ENCODE measurements at regions not wholly inside any gene's neighbourhood (a gene's known extent, or its start where the extent isn't known, plus 50 kb on each side); places are given as distances from the start of the nearest gene placed in this dataset.

- H3K36me3 Mint-ChIP-seq (ENCODE audit: insufficient read depth, unreplicated experiment) = no peaks in the 10 kb centered on the region
- no peak for DNase-seq (ENCODE audit: unreplicated experiment)
- peaks cover 7% of the 10 kb centered on the region for H3K9me3 Mint-ChIP-seq (ENCODE audit: unreplicated experiment)
- no peak overlapping the region for H3K27ac Mint-ChIP-seq (ENCODE audit: low read depth, unreplicated experiment)
- ChIA-PET POLR2A (interaction anchor here (0.9 kb wide), 1 partner anchor 12 kb away, joined by 3 read pairs; no protein-coding TSS in a partner anchor), CTCF (no interaction called here)
- H3K4me3 Mint-ChIP-seq (ENCODE audit: unreplicated experiment) = no peak overlapping the region
- H3K27me3 Mint-ChIP-seq (ENCODE audit: insufficient read depth, unreplicated experiment) = peaks cover 25% of the 10 kb centered on the region
- intact Hi-C loops (cut with micrococcal nuclease) = no loop called here
- no TSS peak for BruUV-seq (replicated peaks)
- no peak for TF ChIP-seq CTCF (IDR thresholded peaks at IDR 0.05; ENCODE audit: unreplicated experiment)
- no peaks in the 10 kb centered on the region for H3K4me1 Mint-ChIP-seq (ENCODE audit: insufficient read depth, unreplicated experiment)
Measured at GRCh38 chr2:15880226-15881119, 59.9 kb upstream of the MYCN start.

GRCh38 chr2:15881120-15881433 is 59.3 kb upstream of the MYCN start:
- Mint-ChIP-seq H3K27ac (ENCODE audit: low read depth, unreplicated experiment) (no peak overlapping the region), H3K27me3 (ENCODE audit: insufficient read depth, unreplicated experiment) (peaks cover 25% of the 10 kb centered on the region), H3K4me3 (ENCODE audit: unreplicated experiment) (no peak overlapping the region), H3K4me1 (ENCODE audit: insufficient read depth, unreplicated experiment) (no peaks in the 10 kb centered on the region), H3K36me3 (ENCODE audit: insufficient read depth, unreplicated experiment) (no peaks in the 10 kb centered on the region), H3K9me3 (ENCODE audit: unreplicated experiment) (peaks cover 7% of the 10 kb centered on the region)
- intact Hi-C loops (cut with micrococcal nuclease) = no loop called here
- CTCF ChIA-PET = no interaction called here
- no peak for DNase-seq (ENCODE audit: unreplicated experiment)
- no TSS peak for BruUV-seq (replicated peaks)
- no peak for TF ChIP-seq CTCF (IDR thresholded peaks at IDR 0.05; ENCODE audit: unreplicated experiment)
- POLR2A ChIA-PET = no interaction called here

- ChIA-PET CTCF (interaction anchor here (0.7 kb wide), 1 partner anchor 22 kb away, joined by 3 read pairs; no protein-coding TSS in a partner anchor), POLR2A (no interaction called here)
- no peak for TF ChIP-seq CTCF (IDR thresholded peaks at IDR 0.05; ENCODE audit: unreplicated experiment)
- no peak for DNase-seq (ENCODE audit: unreplicated experiment)
- Mint-ChIP-seq H3K27ac (ENCODE audit: low read depth, unreplicated experiment) (no peak overlapping the region), H3K4me3 (ENCODE audit: unreplicated experiment) (no peak overlapping the region), H3K27me3 (ENCODE audit: insufficient read depth, unreplicated experiment) (peaks cover 25% of the 10 kb centered on the region), H3K4me1 (ENCODE audit: insufficient read depth, unreplicated experiment) (no peaks in the 10 kb centered on the region), H3K36me3 (ENCODE audit: insufficient read depth, unreplicated experiment) (no peaks in the 10 kb centered on the region), H3K9me3 (ENCODE audit: unreplicated experiment) (peaks cover 7% of the 10 kb centered on the region)
- no TSS peak for BruUV-seq (replicated peaks)
- intact Hi-C loops (cut with micrococcal nuclease) = no loop called here
Measured at GRCh38 chr2:15881676-15882075, 58.7 kb upstream of the MYCN start.

- ChIA-PET POLR2A (interaction anchor here (0.7 kb wide), 1 partner anchor 8 kb away, joined by 5 read pairs; no protein-coding TSS in a partner anchor), CTCF (interaction anchor here (0.6 to 0.7 kb wide), 2 partner anchors 10 to 214 kb away, joined by 3 to 5 read pairs; no protein-coding TSS in a partner anchor)
- Mint-ChIP-seq H3K27me3 (ENCODE audit: insufficient read depth, unreplicated experiment) (peaks cover 25% of the 10 kb centered on the region), H3K36me3 (ENCODE audit: insufficient read depth, unreplicated experiment) (no peaks in the 10 kb centered on the region), H3K27ac (ENCODE audit: low read depth, unreplicated experiment) (no peak overlapping the region), H3K4me3 (ENCODE audit: unreplicated experiment) (no peak overlapping the region), H3K4me1 (ENCODE audit: insufficient read depth, unreplicated experiment) (no peaks in the 10 kb centered on the region), H3K9me3 (ENCODE audit: unreplicated experiment) (peaks cover 7% of the 10 kb centered on the region)
- intact Hi-C loops (cut with micrococcal nuclease) = no loop called here
- DNase-seq (ENCODE audit: unreplicated experiment) = no peak
- no TSS peak for BruUV-seq (replicated peaks)
- no peak for TF ChIP-seq CTCF (IDR thresholded peaks at IDR 0.05; ENCODE audit: unreplicated experiment)
Measured at GRCh38 chr2:15882761-15883497, 57.4 kb upstream of the MYCN start.

All from MCF 10A (cell line).